ENCODE measurements at regions not wholly inside any gene's neighbourhood (a gene's known extent, or its start where the extent isn't known, plus 50 kb on each side); places are given as distances from the start of the nearest gene placed in this dataset.

- H3K4me1 ChIP-seq (ENCODE audit: control insufficient read depth in 3 of 3, insufficient read depth in 3 of 3, low read length in 3 of 3), result peaks cover 8 to 10% (median 10%) of the 10 kb centered on the region in 3 donors
- H3K36me3 ChIP-seq (ENCODE audit: control insufficient read depth in 3 of 3, insufficient read depth in 3 of 3, low read length in 3 of 3), result peaks cover 7 to 16% (median 15%) of the 10 kb centered on the region in 3 donors
- H3K27ac ChIP-seq (ENCODE audit: low read depth, low read length), result no peak overlapping the region
Observed at GRCh38 chr7:130966246-130967009, 232.4 kb upstream of the KLF14 start.

GRCh38 chr7:130970196-130970595 is 236.2 kb upstream of the KLF14 start:
- Histone ChIP-seq H3K9me3 (ENCODE audit: control insufficient read depth in 3 of 3, low read length in 3 of 3) (no peaks in the 10 kb centered on the region), H3K36me3 (ENCODE audit: control insufficient read depth in 3 of 3, insufficient read depth in 3 of 3, low read length in 3 of 3) (peaks cover 7 to 24% (median 13%) of the 10 kb centered on the region in 3 donors), H3K27ac (ENCODE audit: low read depth, low read length) (no peak overlapping the region), H3K4me3 (ENCODE audit: low read length in 3 of 3) (no peak overlapping the region), H3K27me3 (ENCODE audit: control insufficient read depth in 3 of 3, insufficient read depth in 3 of 3, low read length in 3 of 3) (no peaks in the 10 kb centered on the region), H3K9ac (ENCODE audit: low read depth in 1 of 3, low read length in 3 of 3) (no peak overlapping the region), H3K4me1 (ENCODE audit: control insufficient read depth in 3 of 3, insufficient read depth in 3 of 3, low read length in 3 of 3) (no peaks in the 10 kb centered on the region)

More at GRCh38 chr7:130966246-130967009, 232.4 kb upstream of the KLF14 start:
- Histone ChIP-seq H3K4me3 (ENCODE audit: low read length in 3 of 3) (no peak overlapping the region), H3K9ac (ENCODE audit: low read depth in 1 of 3, low read length in 3 of 3) (no peak overlapping the region), H3K27me3 (ENCODE audit: control insufficient read depth in 3 of 3, insufficient read depth in 3 of 3, low read length in 3 of 3) (no peaks in the 10 kb centered on the region), H3K9me3 (ENCODE audit: control insufficient read depth in 3 of 3, low read length in 3 of 3) (no peaks in the 10 kb centered on the region)

GRCh38 chr7:130970696-130971095 is 236.7 kb upstream of the KLF14 start:
- Histone ChIP-seq H3K36me3 (ENCODE audit: control insufficient read depth in 3 of 3, insufficient read depth in 3 of 3, low read length in 3 of 3) (peaks cover 7 to 29% (median 13%) of the 10 kb centered on the region in 3 donors), H3K27me3 (ENCODE audit: control insufficient read depth in 3 of 3, insufficient read depth in 3 of 3, low read length in 3 of 3) (no peaks in the 10 kb centered on the region), H3K27ac (ENCODE audit: low read depth, low read length) (no peak overlapping the region), H3K9ac (ENCODE audit: low read depth in 1 of 3, low read length in 3 of 3) (no peak overlapping the region), H3K4me1 (ENCODE audit: control insufficient read depth in 3 of 3, insufficient read depth in 3 of 3, low read length in 3 of 3) (peaks cover 0 to 3% (median 0%) of the 10 kb centered on the region in 3 donors), H3K9me3 (ENCODE audit: control insufficient read depth in 3 of 3, low read length in 3 of 3) (no peaks in the 10 kb centered on the region), H3K4me3 (ENCODE audit: low read length in 3 of 3) (no peak overlapping the region)

GRCh38 chr7:130971297-130971696 is 237.3 kb upstream of the KLF14 start:
- no peak overlapping the region for H3K4me3 ChIP-seq (ENCODE audit: low read length in 3 of 3)
- no peak overlapping the region for H3K27ac ChIP-seq (ENCODE audit: low read depth, low read length)
- H3K4me1 ChIP-seq (ENCODE audit: control insufficient read depth in 3 of 3, insufficient read depth in 3 of 3, low read length in 3 of 3), result peaks cover 0 to 3% (median 0%) of the 10 kb centered on the region in 3 donors
- H3K36me3 ChIP-seq (ENCODE audit: control insufficient read depth in 3 of 3, insufficient read depth in 3 of 3, low read length in 3 of 3), result peaks cover 7 to 30% (median 9%) of the 10 kb centered on the region in 3 donors
- H3K9me3 ChIP-seq (ENCODE audit: control insufficient read depth in 3 of 3, low read length in 3 of 3), result no peaks in the 10 kb centered on the region
- no peaks in the 10 kb centered on the region for H3K27me3 ChIP-seq (ENCODE audit: control insufficient read depth in 3 of 3, insufficient read depth in 3 of 3, low read length in 3 of 3)
- no peak overlapping the region for H3K9ac ChIP-seq (ENCODE audit: low read depth in 1 of 3, low read length in 3 of 3)

- no peaks in the 10 kb centered on the region for H3K9me3 ChIP-seq (ENCODE audit: control insufficient read depth in 3 of 3, low read length in 3 of 3)
- no peak overlapping the region for H3K9ac ChIP-seq (ENCODE audit: low read depth in 1 of 3, low read length in 3 of 3)
- no peak overlapping the region for H3K27ac ChIP-seq (ENCODE audit: low read depth, low read length)
- no peaks in the 10 kb centered on the region for H3K27me3 ChIP-seq (ENCODE audit: control insufficient read depth in 3 of 3, insufficient read depth in 3 of 3, low read length in 3 of 3)
- no peak overlapping the region for H3K4me3 ChIP-seq (ENCODE audit: low read length in 3 of 3)
- H3K4me1 ChIP-seq (ENCODE audit: control insufficient read depth in 3 of 3, insufficient read depth in 3 of 3, low read length in 3 of 3), result peaks cover 0 to 3% (median 0%) of the 10 kb centered on the region in 3 donors
- peaks cover under 1 to 21% (median 3%) of the 10 kb centered on the region in 3 donors for H3K36me3 ChIP-seq (ENCODE audit: control insufficient read depth in 3 of 3, insufficient read depth in 3 of 3, low read length in 3 of 3)
Observed at GRCh38 chr7:130972201-130972600, 238.2 kb upstream of the KLF14 start.

- Histone ChIP-seq H3K27ac (ENCODE audit: low read depth, low read length) (no peak overlapping the region), H3K9ac (ENCODE audit: low read depth in 1 of 3, low read length in 3 of 3) (no peak overlapping the region), H3K9me3 (ENCODE audit: control insufficient read depth in 3 of 3, low read length in 3 of 3) (no peaks in the 10 kb centered on the region), H3K27me3 (ENCODE audit: control insufficient read depth in 3 of 3, insufficient read depth in 3 of 3, low read length in 3 of 3) (no peaks in the 10 kb centered on the region), H3K36me3 (ENCODE audit: control insufficient read depth in 3 of 3, insufficient read depth in 3 of 3, low read length in 3 of 3) (peaks cover 0 to 20% (median 3%) of the 10 kb centered on the region in 3 donors), H3K4me1 (ENCODE audit: control insufficient read depth in 3 of 3, insufficient read depth in 3 of 3, low read length in 3 of 3) (peaks cover 0 to 3% (median 0%) of the 10 kb centered on the region in 3 donors), H3K4me3 (ENCODE audit: low read length in 3 of 3) (no peak overlapping the region)
Observed at GRCh38 chr7:130973637-130974036, 239.6 kb upstream of the KLF14 start.

- peaks cover 0 to 3% (median 0%) of the 10 kb centered on the region in 3 donors for H3K4me1 ChIP-seq (ENCODE audit: control insufficient read depth in 3 of 3, insufficient read depth in 3 of 3, low read length in 3 of 3)
- no peak overlapping the region for H3K9ac ChIP-seq (ENCODE audit: low read depth in 1 of 3, low read length in 3 of 3)
- H3K27me3 ChIP-seq (ENCODE audit: control insufficient read depth in 3 of 3, insufficient read depth in 3 of 3, low read length in 3 of 3), result no peaks in the 10 kb centered on the region
- H3K36me3 ChIP-seq (ENCODE audit: control insufficient read depth in 3 of 3, insufficient read depth in 3 of 3, low read length in 3 of 3), result peaks cover 0 to 20% (median 3%) of the 10 kb centered on the region in 3 donors
- no peak overlapping the region for H3K27ac ChIP-seq (ENCODE audit: low read depth, low read length)
- no peaks in the 10 kb centered on the region for H3K9me3 ChIP-seq (ENCODE audit: control insufficient read depth in 3 of 3, low read length in 3 of 3)
- H3K4me3 ChIP-seq (ENCODE audit: low read length in 3 of 3), result no peak overlapping the region
Observed at GRCh38 chr7:130974169-130974568, 240.2 kb upstream of the KLF14 start.

- Histone ChIP-seq H3K4me3 (ENCODE audit: low read length in 3 of 3) (no peak overlapping the region), H3K4me1 (ENCODE audit: control insufficient read depth in 3 of 3, insufficient read depth in 3 of 3, low read length in 3 of 3) (peaks cover 0 to 4% (median 3%) of the 10 kb centered on the region in 3 donors), H3K9ac (ENCODE audit: low read depth in 1 of 3, low read length in 3 of 3) (no peak overlapping the region), H3K9me3 (ENCODE audit: control insufficient read depth in 3 of 3, low read length in 3 of 3) (no peaks in the 10 kb centered on the region), H3K36me3 (ENCODE audit: control insufficient read depth in 3 of 3, insufficient read depth in 3 of 3, low read length in 3 of 3) (peaks cover 0 to 20% (median 3%) of the 10 kb centered on the region in 3 donors), H3K27ac (ENCODE audit: low read depth, low read length) (no peak overlapping the region), H3K27me3 (ENCODE audit: control insufficient read depth in 3 of 3, insufficient read depth in 3 of 3, low read length in 3 of 3) (no peaks in the 10 kb centered on the region)
Observed at GRCh38 chr7:130974794-130975193, 240.8 kb upstream of the KLF14 start.

GRCh38 chr7:130975731-130976130 is 241.7 kb upstream of the KLF14 start:
- peaks cover 0 to 6% (median 3%) of the 10 kb centered on the region in 3 donors for H3K4me1 ChIP-seq (ENCODE audit: control insufficient read depth in 3 of 3, insufficient read depth in 3 of 3, low read length in 3 of 3)
- no peak overlapping the region for H3K27ac ChIP-seq (ENCODE audit: low read depth, low read length)

GRCh38 chr7:130982160-130982638 is 248.2 kb upstream of the KLF14 start:
- no peak overlapping the region for H3K9ac ChIP-seq (ENCODE audit: low read depth in 1 of 3, low read length in 3 of 3)
- peaks cover 2 to 18% (median 10%) of the 10 kb centered on the region in 3 donors for H3K36me3 ChIP-seq (ENCODE audit: control insufficient read depth in 3 of 3, insufficient read depth in 3 of 3, low read length in 3 of 3)
- no peaks in the 10 kb centered on the region for H3K27me3 ChIP-seq (ENCODE audit: control insufficient read depth in 3 of 3, insufficient read depth in 3 of 3, low read length in 3 of 3)
- peaks cover 20 to 45% (median 24%) of the 10 kb centered on the region in 3 donors for H3K4me1 ChIP-seq (ENCODE audit: control insufficient read depth in 3 of 3, insufficient read depth in 3 of 3, low read length in 3 of 3)
- no peak overlapping the region for H3K27ac ChIP-seq (ENCODE audit: low read depth, low read length)
- no peak overlapping the region for H3K4me3 ChIP-seq (ENCODE audit: low read length in 3 of 3)
- no peaks in the 10 kb centered on the region for H3K9me3 ChIP-seq (ENCODE audit: control insufficient read depth in 3 of 3, low read length in 3 of 3)

More at GRCh38 chr7:130975731-130976130, 241.7 kb upstream of the KLF14 start:
- Histone ChIP-seq H3K9me3 (ENCODE audit: control insufficient read depth in 3 of 3, low read length in 3 of 3) (no peaks in the 10 kb centered on the region), H3K27me3 (ENCODE audit: control insufficient read depth in 3 of 3, insufficient read depth in 3 of 3, low read length in 3 of 3) (no peaks in the 10 kb centered on the region), H3K4me3 (ENCODE audit: low read length in 3 of 3) (no peak overlapping the region), H3K9ac (ENCODE audit: low read depth in 1 of 3, low read length in 3 of 3) (no peak overlapping the region), H3K36me3 (ENCODE audit: control insufficient read depth in 3 of 3, insufficient read depth in 3 of 3, low read length in 3 of 3) (peaks cover 0 to 20% (median 3%) of the 10 kb centered on the region in 3 donors)
